ENCODE measurements at regions not wholly inside any gene's neighbourhood (a gene's known extent, or its start where the extent isn't known, plus 50 kb on each side); places are given as distances from the start of the nearest gene placed in this dataset.
"Not testable (repeated sequence)": the region's sequence is repeated elsewhere in the genome, so short reads cannot be mapped to it uniquely, and the experiment has no call there.

- no CpG with 5 or more reads among the region's 3 CpGs for WGBS (ENCODE audit: extremely low coverage, insufficient coverage, insufficient read length)
Measured at GRCh38 chr6:73929405-73929804, 233.4 kb downstream of the CD109 start.

GRCh38 chr6:73927421-73927820 is 231.4 kb downstream of the CD109 start:
- Histone ChIP-seq H3K23ac (ENCODE audit: low read length) (no peak overlapping the region), H3K4me2 (ENCODE audit: low read length) (no peak overlapping the region), H2AK5ac (ENCODE audit: low read length) (no peak overlapping the region), H4K8ac (ENCODE audit: low read depth, low read length) (no peak overlapping the region), H2AFZ (ENCODE audit: insufficient read depth, low read length, poor library complexity) (no peak overlapping the region), H3K36me3 (ENCODE audit: control insufficient read depth in 1 of 2, insufficient read depth in 2 of 2, low read length in 2 of 2) (no peaks in the 10 kb centered on the region), H3K79me1 (ENCODE audit: low read length) (no peaks in the 10 kb centered on the region), H3K27ac (ENCODE audit: low read depth, low read length) (no peak overlapping the region), H3K18ac (ENCODE audit: low read length) (no peak overlapping the region), H4K91ac (ENCODE audit: low read depth, low read length) (no peak overlapping the region), H2BK5ac (ENCODE audit: low read depth, low read length, poor library complexity) (no peak overlapping the region), H3K27me3 (ENCODE audit: insufficient read depth, low read length) (no peaks in the 10 kb centered on the region), H2BK120ac (ENCODE audit: insufficient read depth, low read length, poor library complexity) (no peak overlapping the region), H3K4ac (ENCODE audit: low read depth, low read length) (no peak overlapping the region), H3K9ac (ENCODE audit: low read length) (no peak overlapping the region), H3K4me1 (ENCODE audit: control insufficient read depth in 1 of 2, insufficient read depth in 2 of 2, low read length in 2 of 2) (no peaks in the 10 kb centered on the region), H3K14ac (ENCODE audit: low read length) (no peak overlapping the region), H2BK12ac (ENCODE audit: low read length) (no peak overlapping the region), H3K4me3 (ENCODE audit: low read depth, low read length) (no peak overlapping the region), H4K12ac (ENCODE audit: low read depth, low read length) (no peak overlapping the region), H3K79me2 (ENCODE audit: control insufficient read depth, insufficient read depth, low read length, poor library complexity) (no peaks in the 10 kb centered on the region), H3K9me3 (ENCODE audit: insufficient read depth, low read depth, low read length) (peaks cover 10% of the 10 kb centered on the region)
- DNase-seq, result no peak

More at GRCh38 chr6:73929405-73929804, 233.4 kb downstream of the CD109 start:
- Histone ChIP-seq H3K79me2 (ENCODE audit: control insufficient read depth, insufficient read depth, low read length, poor library complexity) (no peaks in the 10 kb centered on the region), H3K4ac (ENCODE audit: low read depth, low read length) (no peak overlapping the region), H3K9me3 (ENCODE audit: insufficient read depth, low read depth, low read length) (peaks cover 10% of the 10 kb centered on the region), H2AK5ac (ENCODE audit: low read length) (no peak overlapping the region), H2AFZ (ENCODE audit: insufficient read depth, low read length, poor library complexity) (no peak overlapping the region), H2BK5ac (ENCODE audit: low read depth, low read length, poor library complexity) (no peak overlapping the region), H2BK12ac (ENCODE audit: low read length) (no peak overlapping the region), H3K4me3 (ENCODE audit: low read depth, low read length) (no peak overlapping the region), H3K27ac (ENCODE audit: low read depth, low read length) (no peak overlapping the region), H4K8ac (ENCODE audit: low read depth, low read length) (no peak overlapping the region), H3K23ac (ENCODE audit: low read length) (no peak overlapping the region), H3K14ac (ENCODE audit: low read length) (no peak overlapping the region), H4K91ac (ENCODE audit: low read depth, low read length) (no peak overlapping the region), H3K9ac (ENCODE audit: low read length) (no peak overlapping the region), H2BK120ac (ENCODE audit: insufficient read depth, low read length, poor library complexity) (no peak overlapping the region), H3K4me1 (ENCODE audit: control insufficient read depth in 1 of 2, insufficient read depth in 2 of 2, low read length in 2 of 2) (no peaks in the 10 kb centered on the region), H3K36me3 (ENCODE audit: control insufficient read depth in 1 of 2, insufficient read depth in 2 of 2, low read length in 2 of 2) (no peaks in the 10 kb centered on the region), H3K4me2 (ENCODE audit: low read length) (no peak overlapping the region), H4K12ac (ENCODE audit: low read depth, low read length) (no peak overlapping the region), H3K18ac (ENCODE audit: low read length) (no peak overlapping the region), H3K27me3 (ENCODE audit: insufficient read depth, low read length) (no peaks in the 10 kb centered on the region), H3K79me1 (ENCODE audit: low read length) (no peaks in the 10 kb centered on the region)
- DNase-seq, result no peak

GRCh38 chr6:73925703-73926102 is 229.7 kb downstream of the CD109 start:
- not testable (repeated sequence) for H2AK5ac ChIP-seq (ENCODE audit: low read length); H3K4me3 ChIP-seq (ENCODE audit: low read depth, low read length); H2BK5ac ChIP-seq (ENCODE audit: low read depth, low read length, poor library complexity); H3K4me2 ChIP-seq (ENCODE audit: low read length); H3K36me3 ChIP-seq (ENCODE audit: control insufficient read depth in 1 of 2, insufficient read depth in 2 of 2, low read length in 2 of 2); H3K18ac ChIP-seq (ENCODE audit: low read length); H2BK12ac ChIP-seq (ENCODE audit: low read length); H3K14ac ChIP-seq (ENCODE audit: low read length); H3K9me3 ChIP-seq (ENCODE audit: insufficient read depth, low read depth, low read length); H4K91ac ChIP-seq (ENCODE audit: low read depth, low read length); H3K9ac ChIP-seq (ENCODE audit: low read length); H3K79me1 ChIP-seq (ENCODE audit: low read length); H4K12ac ChIP-seq (ENCODE audit: low read depth, low read length); H3K27me3 ChIP-seq (ENCODE audit: insufficient read depth, low read length); H3K4ac ChIP-seq (ENCODE audit: low read depth, low read length); H3K79me2 ChIP-seq (ENCODE audit: control insufficient read depth, insufficient read depth, low read length, poor library complexity); H3K27ac ChIP-seq (ENCODE audit: low read depth, low read length); H3K4me1 ChIP-seq (ENCODE audit: control insufficient read depth in 1 of 2, insufficient read depth in 2 of 2, low read length in 2 of 2); H2BK120ac ChIP-seq (ENCODE audit: insufficient read depth, low read length, poor library complexity); DNase-seq; H3K23ac ChIP-seq (ENCODE audit: low read length); H2AFZ ChIP-seq (ENCODE audit: insufficient read depth, low read length, poor library complexity); H4K8ac ChIP-seq (ENCODE audit: low read depth, low read length)
- no CpG with 5 or more reads among the region's 17 CpGs for WGBS (ENCODE audit: extremely low coverage, insufficient coverage, insufficient read length)

GRCh38 chr6:73923905-73924485 is 228.0 kb downstream of the CD109 start:
- Histone ChIP-seq H4K12ac (ENCODE audit: low read depth, low read length) (no peak overlapping the region), H3K14ac (ENCODE audit: low read length) (no peak overlapping the region), H3K4ac (ENCODE audit: low read depth, low read length) (no peak overlapping the region), H3K27ac (ENCODE audit: low read depth, low read length) (no peak overlapping the region), H3K18ac (ENCODE audit: low read length) (no peak overlapping the region), H3K27me3 (ENCODE audit: insufficient read depth, low read length) (no peaks in the 10 kb centered on the region), H3K4me3 (ENCODE audit: low read depth, low read length) (no peak overlapping the region), H3K79me2 (ENCODE audit: control insufficient read depth, insufficient read depth, low read length, poor library complexity) (no peaks in the 10 kb centered on the region), H2BK120ac (ENCODE audit: insufficient read depth, low read length, poor library complexity) (no peak overlapping the region), H4K91ac (ENCODE audit: low read depth, low read length) (no peak overlapping the region), H2BK5ac (ENCODE audit: low read depth, low read length, poor library complexity) (no peak overlapping the region), H3K79me1 (ENCODE audit: low read length) (no peaks in the 10 kb centered on the region), H3K36me3 (ENCODE audit: control insufficient read depth in 1 of 2, insufficient read depth in 2 of 2, low read length in 2 of 2) (no peaks in the 10 kb centered on the region), H2BK12ac (ENCODE audit: low read length) (no peak overlapping the region), H3K23ac (ENCODE audit: low read length) (no peak overlapping the region), H4K8ac (ENCODE audit: low read depth, low read length) (no peak overlapping the region), H3K4me2 (ENCODE audit: low read length) (no peak overlapping the region), H3K9ac (ENCODE audit: low read length) (no peak overlapping the region), H2AK5ac (ENCODE audit: low read length) (no peak overlapping the region), H3K4me1 (ENCODE audit: control insufficient read depth in 1 of 2, insufficient read depth in 2 of 2, low read length in 2 of 2) (no peaks in the 10 kb centered on the region), H2AFZ (ENCODE audit: insufficient read depth, low read length, poor library complexity) (no peak overlapping the region), H3K9me3 (ENCODE audit: insufficient read depth, low read depth, low read length) (peaks cover 5% of the 10 kb centered on the region)
- no CpG with 5 or more reads among the region's 1 CpG for WGBS (ENCODE audit: extremely low coverage, insufficient coverage, insufficient read length)
- peak; percentile 53 to 68 for DNase-seq
